ENCODE measurements at regions not wholly inside any gene's neighbourhood (a gene's known extent, or its start where the extent isn't known, plus 50 kb on each side); places are given as distances from the start of the nearest gene placed in this dataset.

DNA sequence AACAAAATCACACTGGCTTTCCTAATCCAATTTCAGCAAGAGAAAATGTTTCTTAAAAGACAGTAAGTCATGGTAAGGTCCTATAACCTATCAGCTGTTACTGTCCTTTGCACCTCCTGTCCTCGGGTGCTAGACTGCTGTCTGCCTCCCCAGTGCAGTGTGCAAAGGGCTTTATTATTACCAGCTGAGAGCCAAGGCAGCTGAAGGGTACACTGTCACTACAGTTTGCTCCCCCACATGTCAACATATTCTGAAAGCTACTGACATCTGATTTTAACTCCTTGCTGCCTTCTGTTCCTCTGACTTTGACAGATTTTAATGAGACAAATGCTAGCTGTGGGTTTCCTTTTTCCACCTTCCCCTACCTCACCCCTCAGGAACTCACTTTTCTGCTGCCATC lies 389.4 kb upstream of the SLC24A2 start:
- no peaks in the 10 kb centered on the region for H3K27me3 ChIP-seq (ENCODE audit: insufficient read depth, low read length)
- H3K36me3 ChIP-seq (ENCODE audit: insufficient read depth, low read length) = no peaks in the 10 kb centered on the region
- no peak overlapping the region for H3K4me2 ChIP-seq (ENCODE audit: low read length)
- H3F3A ChIP-seq (ENCODE audit: insufficient read depth, low read length) = no peaks in the 10 kb centered on the region
- H3K9me2 ChIP-seq (ENCODE audit: low read depth, low read length) = no peaks in the 10 kb centered on the region
- no peaks in the 10 kb centered on the region for H3K4me1 ChIP-seq (ENCODE audit: insufficient read depth, low read length, severe bottlenecking)
- no peak overlapping the region for H3K9ac ChIP-seq (ENCODE audit: low read length)
- no peak overlapping the region for H3K4me3 ChIP-seq (ENCODE audit: low read depth, low read length, poor library complexity, severe bottlenecking)
- no peaks in the 10 kb centered on the region for H3K9me3 ChIP-seq (ENCODE audit: low read length)
- no peak overlapping the region for H3K27ac ChIP-seq (ENCODE audit: low read depth, low read length, poor library complexity, severe bottlenecking)
- H4K20me1 ChIP-seq (ENCODE audit: insufficient read depth, low read length) = no peaks in the 10 kb centered on the region
- TF ChIP-seq, protein P1, sequence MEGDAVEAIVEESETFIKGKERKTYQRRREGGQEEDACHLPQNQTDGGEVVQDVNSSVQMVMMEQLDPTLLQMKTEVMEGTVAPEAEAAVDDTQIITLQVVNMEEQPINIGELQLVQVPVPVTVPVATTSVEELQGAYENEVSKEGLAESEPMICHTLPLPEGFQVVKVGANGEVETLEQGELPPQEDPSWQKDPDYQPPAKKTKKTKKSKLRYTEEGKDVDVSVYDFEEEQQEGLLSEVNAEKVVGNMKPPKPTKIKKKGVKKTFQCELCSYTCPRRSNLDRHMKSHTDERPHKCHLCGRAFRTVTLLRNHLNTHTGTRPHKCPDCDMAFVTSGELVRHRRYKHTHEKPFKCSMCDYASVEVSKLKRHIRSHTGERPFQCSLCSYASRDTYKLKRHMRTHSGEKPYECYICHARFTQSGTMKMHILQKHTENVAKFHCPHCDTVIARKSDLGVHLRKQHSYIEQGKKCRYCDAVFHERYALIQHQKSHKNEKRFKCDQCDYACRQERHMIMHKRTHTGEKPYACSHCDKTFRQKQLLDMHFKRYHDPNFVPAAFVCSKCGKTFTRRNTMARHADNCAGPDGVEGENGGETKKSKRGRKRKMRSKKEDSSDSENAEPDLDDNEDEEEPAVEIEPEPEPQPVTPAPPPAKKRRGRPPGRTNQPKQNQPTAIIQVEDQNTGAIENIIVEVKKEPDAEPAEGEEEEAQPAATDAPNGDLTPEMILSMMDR (IDR thresholded peaks at IDR 0.05; ENCODE audit: low read length) = no peak
- TF ChIP-seq EZH2 (IDR thresholded peaks at IDR 0.05; ENCODE audit: borderline replicate concordance, low read length) = no peak
- H3K79me2 ChIP-seq (ENCODE audit: insufficient read depth, low read length) = no peaks in the 10 kb centered on the region
- no peak overlapping the region for H2AFZ ChIP-seq (ENCODE audit: low read length)

DNA sequence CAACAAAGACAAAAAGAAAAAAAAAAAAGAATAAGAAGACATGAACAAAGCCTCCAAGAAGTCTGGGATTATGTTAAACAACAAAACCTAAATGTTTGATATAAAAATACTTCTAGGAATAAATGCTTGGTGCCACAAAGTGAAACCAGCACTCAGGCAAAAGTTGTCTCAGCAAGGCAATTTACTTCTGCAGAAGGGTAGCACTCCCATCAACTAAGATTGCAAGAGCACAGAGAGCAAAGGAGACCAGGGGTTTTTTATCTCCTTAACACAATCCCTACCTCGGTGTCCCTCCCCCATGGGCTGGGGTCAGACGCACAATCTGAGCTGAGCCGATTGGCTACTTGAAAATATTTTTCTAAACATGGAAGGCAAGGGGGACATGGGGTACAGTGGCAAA lies 381.3 kb upstream of the SLC24A2 start:
- Histone ChIP-seq H4K20me1 (ENCODE audit: insufficient read depth, low read length) (no peaks in the 10 kb centered on the region), H3K27ac (ENCODE audit: low read depth, low read length, poor library complexity, severe bottlenecking) (no peak overlapping the region), H3K36me3 (ENCODE audit: insufficient read depth, low read length) (no peaks in the 10 kb centered on the region), H3K4me2 (ENCODE audit: low read length) (no peak overlapping the region), H3F3A (ENCODE audit: insufficient read depth, low read length) (no peaks in the 10 kb centered on the region), H3K4me1 (ENCODE audit: insufficient read depth, low read length, severe bottlenecking) (no peaks in the 10 kb centered on the region), H3K9me3 (ENCODE audit: low read length) (no peaks in the 10 kb centered on the region), H3K79me2 (ENCODE audit: insufficient read depth, low read length) (no peaks in the 10 kb centered on the region), H3K9me2 (ENCODE audit: low read depth, low read length) (no peaks in the 10 kb centered on the region), H3K27me3 (ENCODE audit: insufficient read depth, low read length) (no peaks in the 10 kb centered on the region), H3K9ac (ENCODE audit: low read length) (no peak overlapping the region), H3K4me3 (ENCODE audit: low read depth, low read length, poor library complexity, severe bottlenecking) (no peak overlapping the region), H2AFZ (ENCODE audit: low read length) (no peak overlapping the region)
- TF ChIP-seq, protein P1 (IDR thresholded peaks at IDR 0.05; ENCODE audit: low read length) = no peak
- TF ChIP-seq EZH2 (IDR thresholded peaks at IDR 0.05; ENCODE audit: borderline replicate concordance, low read length) = no peak

DNA sequence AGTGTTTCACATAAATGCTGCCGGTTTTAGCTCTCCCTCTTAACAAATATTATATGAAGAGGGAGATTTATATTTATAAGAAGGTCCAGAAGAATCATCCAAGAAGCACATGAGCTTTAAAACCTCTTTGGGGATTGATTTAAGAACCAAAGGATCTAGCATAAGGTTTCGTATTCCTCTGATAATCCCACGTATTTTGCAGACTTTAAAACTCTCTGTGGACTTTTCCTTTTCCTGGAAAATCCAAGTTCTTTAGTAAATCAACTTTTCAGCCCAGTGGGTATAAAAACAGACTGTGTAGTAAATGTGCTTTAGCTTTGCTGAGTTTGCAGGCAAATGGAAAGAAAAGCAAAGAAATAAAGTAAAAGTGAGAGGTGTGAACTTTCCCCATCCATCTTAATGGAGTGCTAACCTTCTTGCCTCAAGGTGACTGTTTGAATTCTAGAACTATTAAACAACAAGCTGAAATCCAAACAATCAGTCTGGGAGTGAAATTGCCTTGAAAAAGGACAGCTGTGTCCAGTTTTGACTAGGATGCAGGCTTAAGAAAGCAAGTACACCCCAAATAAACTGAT lies 363.4 kb upstream of the SLC24A2 start:
- Histone ChIP-seq H3K9me3 (ENCODE audit: low read length) (no peaks in the 10 kb centered on the region), H3F3A (ENCODE audit: insufficient read depth, low read length) (no peaks in the 10 kb centered on the region), H3K9me2 (ENCODE audit: low read depth, low read length) (no peaks in the 10 kb centered on the region), H3K27me3 (ENCODE audit: insufficient read depth, low read length) (no peaks in the 10 kb centered on the region), H3K4me1 (ENCODE audit: insufficient read depth, low read length, severe bottlenecking) (no peaks in the 10 kb centered on the region), H3K36me3 (ENCODE audit: insufficient read depth, low read length) (no peaks in the 10 kb centered on the region), H3K27ac (ENCODE audit: low read depth, low read length, poor library complexity, severe bottlenecking) (no peak overlapping the region), H3K4me3 (ENCODE audit: low read depth, low read length, poor library complexity, severe bottlenecking) (no peak overlapping the region), H3K9ac (ENCODE audit: low read length) (no peak overlapping the region), H2AFZ (ENCODE audit: low read length) (no peak overlapping the region), H3K4me2 (ENCODE audit: low read length) (no peak overlapping the region), H4K20me1 (ENCODE audit: insufficient read depth, low read length) (no peaks in the 10 kb centered on the region), H3K79me2 (ENCODE audit: insufficient read depth, low read length) (no peaks in the 10 kb centered on the region)
- TF ChIP-seq, protein P1 (IDR thresholded peaks at IDR 0.05; ENCODE audit: low read length) = no peak
- TF ChIP-seq EZH2 (IDR thresholded peaks at IDR 0.05; ENCODE audit: borderline replicate concordance, low read length) = no peak
